ENCODE measurements at regions not wholly inside any gene's neighbourhood (a gene's known extent, or its start where the extent isn't known, plus 50 kb on each side); places are given as distances from the start of the nearest gene placed in this dataset.

DNA sequence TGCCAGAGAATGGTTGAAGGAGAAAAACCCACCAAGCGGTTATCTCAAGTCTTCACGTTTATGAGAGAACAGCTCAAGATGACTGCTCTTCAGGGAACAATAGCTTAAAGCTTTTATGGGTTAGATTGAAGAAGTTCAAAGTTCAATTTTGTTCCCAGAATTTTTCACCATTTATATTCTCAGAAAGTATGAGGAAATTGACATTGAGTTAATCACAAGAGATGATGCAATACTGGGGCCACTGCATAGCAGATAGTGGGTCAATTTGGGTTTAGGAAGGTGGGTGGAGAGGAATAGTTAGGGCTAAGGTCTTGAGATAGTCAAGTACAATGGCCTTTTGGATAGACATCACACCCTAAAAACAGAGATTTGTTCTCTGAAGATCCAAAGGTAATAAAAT, 539.3 kb downstream of the SQOR start:
- intact Hi-C loops (cut with DNase I): no loop called here
- no peak for DNase-seq
- 81 to 84% (median 82%) methylated on average over 2 of the region's 2 CpGs for WGBS, 3 donors
- no peaks in the 10 kb centered on the region for H3K9me3 ChIP-seq
- H3K27ac ChIP-seq: no peak overlapping the region
- no peak overlapping the region for H3K4me3 ChIP-seq
- no peaks in the 10 kb centered on the region for H3K27me3 ChIP-seq
- no peak for TF ChIP-seq POLR2A (IDR thresholded peaks at IDR 0.05)
- H3K4me1 ChIP-seq (ENCODE audit: insufficient read depth): no peaks in the 10 kb centered on the region
- no peaks in the 10 kb centered on the region for H3K36me3 ChIP-seq

DNA sequence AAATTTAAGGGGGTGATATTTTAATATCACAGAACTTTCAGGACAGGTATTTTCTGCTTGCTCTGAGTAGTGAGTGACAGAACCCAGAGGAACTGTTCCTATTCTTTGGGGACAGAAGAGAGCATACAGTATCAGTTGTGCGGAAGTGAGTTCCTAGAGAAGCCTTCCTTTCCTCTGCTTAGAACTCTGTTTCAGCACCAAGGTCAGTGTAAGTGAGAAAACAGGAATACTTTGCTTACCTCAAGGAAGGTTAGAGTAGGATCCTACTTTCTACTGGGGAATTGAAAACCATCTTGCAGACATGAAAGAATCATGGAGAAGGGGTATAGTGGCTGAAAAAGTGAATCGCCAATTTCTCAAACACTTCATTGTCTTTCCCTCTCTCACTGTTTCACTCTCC, 542.4 kb downstream of the SQOR start:
- H3K4me3 ChIP-seq: no peak overlapping the region
- DNase-seq: no peak
- 78 to 85% (median 83%) methylated on average over 2 of the region's 2 CpGs for WGBS, 3 donors
- no peaks in the 10 kb centered on the region for H3K27me3 ChIP-seq
- intact Hi-C loops (cut with DNase I): no loop called here
- TF ChIP-seq POLR2A (IDR thresholded peaks at IDR 0.05) (no peak), EP300 (IDR thresholded peaks at IDR 0.05) (no peak)
- TF ChIP-seq, protein P1, sequence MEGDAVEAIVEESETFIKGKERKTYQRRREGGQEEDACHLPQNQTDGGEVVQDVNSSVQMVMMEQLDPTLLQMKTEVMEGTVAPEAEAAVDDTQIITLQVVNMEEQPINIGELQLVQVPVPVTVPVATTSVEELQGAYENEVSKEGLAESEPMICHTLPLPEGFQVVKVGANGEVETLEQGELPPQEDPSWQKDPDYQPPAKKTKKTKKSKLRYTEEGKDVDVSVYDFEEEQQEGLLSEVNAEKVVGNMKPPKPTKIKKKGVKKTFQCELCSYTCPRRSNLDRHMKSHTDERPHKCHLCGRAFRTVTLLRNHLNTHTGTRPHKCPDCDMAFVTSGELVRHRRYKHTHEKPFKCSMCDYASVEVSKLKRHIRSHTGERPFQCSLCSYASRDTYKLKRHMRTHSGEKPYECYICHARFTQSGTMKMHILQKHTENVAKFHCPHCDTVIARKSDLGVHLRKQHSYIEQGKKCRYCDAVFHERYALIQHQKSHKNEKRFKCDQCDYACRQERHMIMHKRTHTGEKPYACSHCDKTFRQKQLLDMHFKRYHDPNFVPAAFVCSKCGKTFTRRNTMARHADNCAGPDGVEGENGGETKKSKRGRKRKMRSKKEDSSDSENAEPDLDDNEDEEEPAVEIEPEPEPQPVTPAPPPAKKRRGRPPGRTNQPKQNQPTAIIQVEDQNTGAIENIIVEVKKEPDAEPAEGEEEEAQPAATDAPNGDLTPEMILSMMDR (IDR thresholded peaks at IDR 0.05): no peak
- no peaks in the 10 kb centered on the region for H3K36me3 ChIP-seq
- no peak overlapping the region for H3K27ac ChIP-seq
- no peaks in the 10 kb centered on the region for H3K9me3 ChIP-seq
- no peaks in the 10 kb centered on the region for H3K4me1 ChIP-seq (ENCODE audit: insufficient read depth)

DNA sequence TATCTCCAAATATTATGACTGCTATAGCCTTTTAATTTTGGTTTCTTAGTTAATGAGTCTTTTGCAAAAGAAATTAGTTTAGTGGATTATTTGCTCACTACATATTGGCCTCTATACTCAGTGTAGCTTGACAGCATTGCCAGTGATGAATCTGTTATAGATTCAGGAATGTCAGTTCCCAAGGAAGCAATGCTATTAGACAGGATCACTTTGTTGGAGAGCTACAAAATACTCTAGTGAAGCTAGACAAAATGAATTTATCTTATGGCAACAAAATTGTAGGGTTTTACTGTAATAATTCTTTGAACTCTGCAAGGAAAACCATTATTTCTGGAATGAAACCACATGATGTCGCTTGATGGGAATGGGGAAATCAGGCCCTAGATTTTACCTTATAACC, 543.3 kb downstream of the SQOR start:
- WGBS, 3 donors: 74 to 90% (median 88%) methylated on average over 1 of the region's 1 CpG
- Histone ChIP-seq H3K9me3 (peaks cover 0 to 3% of the 10 kb centered on the region in 2 donors), H3K27ac (no peak overlapping the region), H3K4me3 (no peak overlapping the region), H3K27me3 (no peaks in the 10 kb centered on the region), H3K4me1 (ENCODE audit: insufficient read depth) (no peaks in the 10 kb centered on the region), H3K36me3 (no peaks in the 10 kb centered on the region)
- no peak for DNase-seq
- intact Hi-C loops (cut with DNase I): no loop called here
- TF ChIP-seq POLR2A (IDR thresholded peaks at IDR 0.05) (no peak), EP300 (IDR thresholded peaks at IDR 0.05) (no peak)

DNA sequence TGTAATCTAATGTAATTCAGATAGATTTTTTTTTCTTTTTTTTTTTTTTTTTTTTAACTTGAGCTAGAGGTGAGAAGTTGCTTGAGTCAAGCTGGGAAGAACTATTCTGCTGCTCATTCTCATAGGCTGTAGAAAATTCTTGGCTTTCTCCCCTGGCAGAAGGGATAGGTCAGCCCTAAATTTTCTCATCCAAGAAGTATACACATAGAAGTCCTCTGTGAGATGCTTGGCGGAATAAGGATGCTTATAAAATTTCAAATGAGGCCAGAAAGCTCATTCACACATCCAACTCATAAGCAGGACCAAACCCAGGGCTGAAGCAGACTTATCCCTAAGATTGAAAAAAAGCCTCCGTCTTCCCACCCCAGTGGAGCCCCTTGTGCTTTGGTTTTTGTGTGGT, 572.5 kb downstream of the SQOR start:
- Histone ChIP-seq H3K27me3 (no peaks in the 10 kb centered on the region), H3K9me3 (no peaks in the 10 kb centered on the region), H3K4me1 (ENCODE audit: insufficient read depth) (no peaks in the 10 kb centered on the region), H3K36me3 (no peaks in the 10 kb centered on the region), H3K4me3 (no peak overlapping the region), H3K27ac (no peak overlapping the region)
- intact Hi-C loops (cut with DNase I): no loop called here
- no peak for DNase-seq
- TF ChIP-seq, protein P1 (IDR thresholded peaks at IDR 0.05): no peak
- TF ChIP-seq POLR2A (IDR thresholded peaks at IDR 0.05) (no peak), EP300 (IDR thresholded peaks at IDR 0.05) (no peak)
- WGBS, 3 donors: 75 to 77% (median 75%) methylated on average over 2 of the region's 2 CpGs

DNA sequence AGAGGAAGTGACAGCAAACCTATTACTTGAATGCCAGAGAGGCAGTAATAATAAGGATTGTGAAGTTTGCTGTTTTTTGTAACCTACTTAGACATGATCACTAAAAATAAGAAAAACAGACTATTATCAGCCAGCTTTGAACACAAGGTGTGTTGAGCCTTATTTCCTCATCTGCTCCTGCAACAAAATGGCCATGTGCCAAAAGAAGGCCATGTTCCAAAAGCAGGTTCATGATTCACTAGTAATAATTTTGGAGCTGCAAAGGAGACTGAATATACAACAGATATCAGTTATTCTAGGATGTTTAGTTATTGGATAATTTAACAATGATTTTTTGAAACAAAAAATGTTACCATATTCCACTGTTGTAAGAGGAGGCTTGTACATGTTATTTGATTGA, 578.7 kb downstream of the SQOR start:
- no peak for DNase-seq
- intact Hi-C loops (cut with DNase I): no loop called here
- no peak overlapping the region for H3K4me3 ChIP-seq
- no peaks in the 10 kb centered on the region for H3K4me1 ChIP-seq (ENCODE audit: insufficient read depth)
- TF ChIP-seq, protein P1 (IDR thresholded peaks at IDR 0.05): no peak
- no peak for TF ChIP-seq POLR2A (IDR thresholded peaks at IDR 0.05)
- TF ChIP-seq EP300 (IDR thresholded peaks at IDR 0.05): no peak
- H3K36me3 ChIP-seq: no peaks in the 10 kb centered on the region
- H3K27me3 ChIP-seq: no peaks in the 10 kb centered on the region
- H3K9me3 ChIP-seq: no peaks in the 10 kb centered on the region
- no peak overlapping the region for H3K27ac ChIP-seq

DNA sequence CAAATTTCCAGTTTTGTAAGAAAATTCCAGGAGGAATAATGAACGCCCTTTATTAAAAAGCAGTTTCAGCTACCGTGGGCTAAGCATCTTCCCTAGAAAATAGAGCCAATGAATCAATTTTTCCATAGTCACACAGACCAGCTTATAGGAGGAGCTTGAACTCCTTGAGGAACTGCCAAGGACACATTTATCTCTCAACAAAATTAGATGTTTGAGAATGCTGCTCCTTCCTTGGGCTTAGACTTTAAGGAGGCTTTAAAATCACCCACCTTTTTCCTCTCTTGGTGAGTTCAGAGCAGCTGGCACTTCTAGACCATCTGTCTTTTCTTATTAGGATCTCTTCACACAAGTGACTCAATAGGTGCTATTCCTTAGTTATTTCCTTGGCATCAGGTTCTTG, 588.0 kb downstream of the SQOR start:
- intact Hi-C loops (cut with DNase I): no loop called here
- no peaks in the 10 kb centered on the region for H3K27me3 ChIP-seq
- TF ChIP-seq, protein P1 (IDR thresholded peaks at IDR 0.05): no peak
- no peak for TF ChIP-seq POLR2A (IDR thresholded peaks at IDR 0.05)
- no peak for TF ChIP-seq EP300 (IDR thresholded peaks at IDR 0.05)
- WGBS, 3 donors: 39 to 51% (median 43%) methylated on average over 2 of the region's 2 CpGs
- no peak for DNase-seq
- H3K4me3 ChIP-seq: no peak overlapping the region
- H3K27ac ChIP-seq: no peak overlapping the region
- H3K4me1 ChIP-seq (ENCODE audit: insufficient read depth): no peaks in the 10 kb centered on the region
- H3K36me3 ChIP-seq: no peaks in the 10 kb centered on the region
- H3K9me3 ChIP-seq: no peaks in the 10 kb centered on the region
